ENCODE measurements at regions not wholly inside any gene's neighbourhood (a gene's known extent, or its start where the extent isn't known, plus 50 kb on each side); places are given as distances from the start of the nearest gene placed in this dataset.

DNA sequence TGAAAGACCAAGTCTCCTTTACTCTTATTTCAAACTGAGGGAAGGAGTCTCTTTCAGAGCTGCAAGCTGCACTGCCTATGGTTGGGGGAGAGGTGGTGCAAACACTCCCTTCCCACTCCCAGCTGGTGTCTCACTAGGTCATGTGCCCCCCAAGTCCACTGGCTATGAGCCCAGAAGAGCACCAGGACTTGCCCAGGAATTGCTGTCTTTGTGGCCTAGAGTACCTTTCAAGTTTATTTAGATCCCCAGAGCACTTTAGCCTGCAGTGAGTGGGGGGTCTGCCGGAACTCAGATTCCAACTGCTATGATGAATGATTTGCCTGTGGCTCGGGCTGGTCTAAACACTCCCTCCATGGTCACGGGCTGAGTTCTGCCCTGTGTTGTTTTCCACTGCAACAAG is 192.6 kb upstream of the CITED2 start:
- Histone ChIP-seq H3K27me3 (replicated peaks; ENCODE audit: insufficient read depth) (no peaks in the 10 kb centered on the region), H3K4me3 (no peak overlapping the region), H3K9me2 (ENCODE audit: insufficient read depth) (no peaks in the 10 kb centered on the region), H3K4me1 (ENCODE audit: insufficient read depth) (peaks cover 31% of the 10 kb centered on the region), H3K4me2 (ENCODE audit: unreplicated experiment) (no peak overlapping the region), H4K20me1 (ENCODE audit: insufficient read depth) (no peaks in the 10 kb centered on the region), H3K36me3 (ENCODE audit: low read depth) (no peaks in the 10 kb centered on the region), H3K9ac (no peak overlapping the region), H3K9me3 (ENCODE audit: low read depth) (no peaks in the 10 kb centered on the region), H2AFZ (no peak overlapping the region), H3K27ac (no peak overlapping the region), H3F3A (ENCODE audit: insufficient read depth) (peaks cover 31% of the 10 kb centered on the region), H3K79me2 (ENCODE audit: insufficient read depth) (no peaks in the 10 kb centered on the region)
- in situ Hi-C loops (cut with MboI) = no loop called here
- TF ChIP-seq EZH2phosphoT487 (IDR thresholded peaks at IDR 0.05; ENCODE audit: insufficient read depth, low read depth) (no peak), EZH2 (IDR thresholded peaks at IDR 0.05; ENCODE audit: insufficient read depth, poor library complexity, severe bottlenecking) (no peak)
- WGBS, 2 experiments (ENCODE audit: low coverage in 1 of 2, low lambda C conversion rate in 2 of 2, missing lambda C conversion rate in 2 of 2) = 89 to 96% methylated on average over 3 of the region's 3 CpGs
- no peak for DNase-seq

DNA sequence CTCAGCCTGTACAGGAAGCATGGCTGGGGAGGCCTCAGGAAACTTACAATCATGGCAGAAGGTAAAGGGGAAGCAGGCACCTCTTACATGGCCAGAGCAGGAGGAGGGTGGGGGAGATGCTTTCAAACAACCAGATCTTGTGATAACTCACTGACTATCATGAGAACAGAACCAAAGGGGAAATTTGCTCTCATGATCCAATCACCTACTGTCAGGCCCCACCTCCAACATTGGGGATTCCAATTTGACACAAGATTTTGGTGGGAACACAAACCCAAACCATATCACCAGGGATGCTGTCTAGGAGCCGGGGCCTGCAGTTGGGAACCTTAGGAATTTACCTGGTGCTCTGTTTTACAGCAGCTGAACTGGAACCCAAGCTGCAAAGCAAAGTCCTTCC is 191.1 kb upstream of the CITED2 start:
- peaks cover 28% of the 10 kb centered on the region for H3K4me1 ChIP-seq (ENCODE audit: insufficient read depth)
- no peaks in the 10 kb centered on the region for H3K27me3 ChIP-seq (replicated peaks; ENCODE audit: insufficient read depth)
- H3F3A ChIP-seq (ENCODE audit: insufficient read depth) = peaks cover 28% of the 10 kb centered on the region
- no peak for DNase-seq
- H3K4me3 ChIP-seq = no peak overlapping the region
- no peak for TF ChIP-seq EZH2phosphoT487 (IDR thresholded peaks at IDR 0.05; ENCODE audit: insufficient read depth, low read depth)
- no peak for TF ChIP-seq EZH2 (IDR thresholded peaks at IDR 0.05; ENCODE audit: insufficient read depth, poor library complexity, severe bottlenecking)
- 0% methylated on average over 1 of the region's 1 CpG for WGBS, 2 experiments (ENCODE audit: low coverage in 1 of 2, low lambda C conversion rate in 2 of 2, missing lambda C conversion rate in 2 of 2)
- no peak overlapping the region for H3K9ac ChIP-seq
- H3K27ac ChIP-seq = no peak overlapping the region
- H3K9me3 ChIP-seq (ENCODE audit: low read depth) = no peaks in the 10 kb centered on the region
- H2AFZ ChIP-seq = no peak overlapping the region
- H3K36me3 ChIP-seq (ENCODE audit: low read depth) = no peaks in the 10 kb centered on the region
- no peaks in the 10 kb centered on the region for H3K9me2 ChIP-seq (ENCODE audit: insufficient read depth)
- H3K4me2 ChIP-seq (ENCODE audit: unreplicated experiment) = no peak overlapping the region
- in situ Hi-C loops (cut with MboI) = no loop called here
- no peaks in the 10 kb centered on the region for H4K20me1 ChIP-seq (ENCODE audit: insufficient read depth)
- H3K79me2 ChIP-seq (ENCODE audit: insufficient read depth) = no peaks in the 10 kb centered on the region

DNA sequence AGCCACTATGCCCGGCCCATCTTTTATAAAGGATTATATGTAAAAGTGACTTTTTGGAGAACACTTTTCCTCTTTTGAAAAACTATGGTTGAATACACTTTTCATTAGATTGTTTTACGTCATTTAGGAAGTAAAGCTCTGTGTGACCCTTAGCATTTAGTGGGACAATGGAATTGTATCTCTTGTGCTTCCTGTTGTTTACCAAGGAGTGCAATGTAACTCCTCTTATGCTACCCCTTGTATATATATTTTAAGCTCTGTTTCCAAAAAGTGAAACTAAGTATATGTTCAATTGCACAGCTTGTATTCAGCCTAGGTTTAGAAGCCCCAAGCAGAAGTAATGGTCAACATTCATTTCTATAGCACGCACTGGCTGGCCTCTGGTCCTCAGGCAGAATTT is 183.1 kb upstream of the CITED2 start:
- H3K27me3 ChIP-seq (replicated peaks; ENCODE audit: insufficient read depth) = no peaks in the 10 kb centered on the region
- DNase-seq = no peak
- in situ Hi-C loops (cut with MboI) = no loop called here
- H3K9ac ChIP-seq = no peak overlapping the region
- H3K4me1 ChIP-seq (ENCODE audit: insufficient read depth) = no peaks in the 10 kb centered on the region
- no peaks in the 10 kb centered on the region for H4K20me1 ChIP-seq (ENCODE audit: insufficient read depth)
- TF ChIP-seq EZH2phosphoT487 (IDR thresholded peaks at IDR 0.05; ENCODE audit: insufficient read depth, low read depth) (no peak), EZH2 (IDR thresholded peaks at IDR 0.05; ENCODE audit: insufficient read depth, poor library complexity, severe bottlenecking) (no peak)
- no peak overlapping the region for H3K27ac ChIP-seq
- 92 to 99% methylated on average over 3 of the region's 3 CpGs for WGBS, 2 experiments (ENCODE audit: low coverage in 1 of 2, low lambda C conversion rate in 2 of 2, missing lambda C conversion rate in 2 of 2)
- H3K9me2 ChIP-seq (ENCODE audit: insufficient read depth) = no peaks in the 10 kb centered on the region
- H3K79me2 ChIP-seq (ENCODE audit: insufficient read depth) = no peaks in the 10 kb centered on the region
- no peaks in the 10 kb centered on the region for H3F3A ChIP-seq (ENCODE audit: insufficient read depth)
- no peak overlapping the region for H3K4me3 ChIP-seq
- H3K9me3 ChIP-seq (ENCODE audit: low read depth) = no peaks in the 10 kb centered on the region
- H3K36me3 ChIP-seq (ENCODE audit: low read depth) = no peaks in the 10 kb centered on the region
- no peak overlapping the region for H3K4me2 ChIP-seq (ENCODE audit: unreplicated experiment)
- H2AFZ ChIP-seq = no peak overlapping the region

DNA sequence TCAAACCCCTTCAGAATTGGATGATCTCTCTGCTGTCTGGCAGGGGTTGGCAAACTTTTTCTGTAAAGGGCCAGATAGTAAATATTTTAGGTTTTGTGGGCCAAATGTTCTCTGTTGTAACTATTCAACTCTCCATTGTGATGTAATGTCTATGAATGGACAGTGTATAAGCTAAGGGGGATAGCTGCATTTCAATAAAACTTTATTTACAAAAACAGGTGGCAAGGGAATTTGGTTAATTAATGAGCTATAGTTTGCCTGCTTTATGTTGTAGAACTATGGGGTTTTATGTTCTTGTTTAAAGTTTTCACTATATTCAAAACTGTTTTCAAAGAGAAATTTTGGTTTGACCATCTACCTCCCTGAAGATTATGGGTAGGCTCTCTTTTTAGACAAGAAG is 182.1 kb upstream of the CITED2 start:
- TF ChIP-seq EZH2 (IDR thresholded peaks at IDR 0.05; ENCODE audit: insufficient read depth, poor library complexity, severe bottlenecking) (no peak), EZH2phosphoT487 (IDR thresholded peaks at IDR 0.05; ENCODE audit: insufficient read depth, low read depth) (no peak)
- no peaks in the 10 kb centered on the region for H3K4me1 ChIP-seq (ENCODE audit: insufficient read depth)
- H3K4me2 ChIP-seq (ENCODE audit: unreplicated experiment) = no peak overlapping the region
- no peaks in the 10 kb centered on the region for H3K79me2 ChIP-seq (ENCODE audit: insufficient read depth)
- no peak overlapping the region for H2AFZ ChIP-seq
- no peaks in the 10 kb centered on the region for H3K9me2 ChIP-seq (ENCODE audit: insufficient read depth)
- no peaks in the 10 kb centered on the region for H3K36me3 ChIP-seq (ENCODE audit: low read depth)
- in situ Hi-C loops (cut with MboI) = no loop called here
- no peaks in the 10 kb centered on the region for H3K9me3 ChIP-seq (ENCODE audit: low read depth)
- no peak overlapping the region for H3K4me3 ChIP-seq
- H3K9ac ChIP-seq = no peak overlapping the region
- H4K20me1 ChIP-seq (ENCODE audit: insufficient read depth) = no peaks in the 10 kb centered on the region
- no peaks in the 10 kb centered on the region for H3F3A ChIP-seq (ENCODE audit: insufficient read depth)
- no peaks in the 10 kb centered on the region for H3K27me3 ChIP-seq (replicated peaks; ENCODE audit: insufficient read depth)
- H3K27ac ChIP-seq = no peak overlapping the region
- no peak for DNase-seq

DNA sequence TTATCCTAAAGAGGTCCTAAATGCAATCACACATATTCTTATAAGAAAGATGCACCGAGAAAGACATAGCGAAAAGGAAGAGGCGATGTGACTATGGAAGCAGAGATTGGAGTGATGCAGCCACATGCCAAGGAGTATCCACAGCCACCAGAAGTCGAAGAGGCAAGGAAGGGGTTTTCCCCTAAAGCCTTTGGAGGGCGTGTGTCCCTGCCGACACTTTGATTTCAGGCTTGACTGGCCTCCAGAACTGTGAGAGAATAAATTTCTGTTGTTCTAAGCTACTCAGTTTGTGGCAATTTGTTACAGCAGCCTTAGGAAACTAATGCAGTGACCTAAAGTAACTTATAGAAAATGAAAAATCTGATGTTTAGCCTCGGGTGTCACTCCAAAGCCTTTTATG is 179.5 kb upstream of the CITED2 start:
- H3K27me3 ChIP-seq (replicated peaks; ENCODE audit: insufficient read depth) = no peaks in the 10 kb centered on the region
- TF ChIP-seq EZH2phosphoT487 (IDR thresholded peaks at IDR 0.05; ENCODE audit: insufficient read depth, low read depth) = no peak
- no peaks in the 10 kb centered on the region for H3K9me3 ChIP-seq (ENCODE audit: low read depth)
- no peaks in the 10 kb centered on the region for H3K4me1 ChIP-seq (ENCODE audit: insufficient read depth)
- H3K79me2 ChIP-seq (ENCODE audit: insufficient read depth) = no peaks in the 10 kb centered on the region
- no peak overlapping the region for H3K4me2 ChIP-seq (ENCODE audit: unreplicated experiment)
- H3K4me3 ChIP-seq = no peak overlapping the region
- H3K27ac ChIP-seq = no peak overlapping the region
- H3K9me2 ChIP-seq (ENCODE audit: insufficient read depth) = no peaks in the 10 kb centered on the region
- in situ Hi-C loops (cut with MboI) = no loop called here
- H4K20me1 ChIP-seq (ENCODE audit: insufficient read depth) = no peaks in the 10 kb centered on the region
- no peaks in the 10 kb centered on the region for H3F3A ChIP-seq (ENCODE audit: insufficient read depth)
- no peak for DNase-seq
- WGBS, 2 experiments (ENCODE audit: low coverage in 1 of 2, low lambda C conversion rate in 2 of 2, missing lambda C conversion rate in 2 of 2) = 78 to 87% methylated on average over 7 of the region's 7 CpGs
- no peak overlapping the region for H2AFZ ChIP-seq
- no peaks in the 10 kb centered on the region for H3K36me3 ChIP-seq (ENCODE audit: low read depth)
- H3K9ac ChIP-seq = no peak overlapping the region

All from GM23248 (cell line).